HG03095 (cell line): ENCODE measurements at regions not wholly inside any gene's neighbourhood (a gene's known extent, or its start where the extent isn't known, plus 50 kb on each side); places are given as distances from the start of the nearest gene placed in this dataset.
"Not testable (repeated sequence)": the region's sequence is repeated elsewhere in the genome, so short reads cannot be mapped to it uniquely, and the experiment has no call there.

Experiments used
- ATAC-seq: cut with Tn5 transposase; IDR thresholded peaks from one replicate; pipeline ENCODE4 v1.9.1; 2021; ENCODE audit warnings: moderate library complexity; ENCODE audit not compliant: unreplicated experiment

DNA sequence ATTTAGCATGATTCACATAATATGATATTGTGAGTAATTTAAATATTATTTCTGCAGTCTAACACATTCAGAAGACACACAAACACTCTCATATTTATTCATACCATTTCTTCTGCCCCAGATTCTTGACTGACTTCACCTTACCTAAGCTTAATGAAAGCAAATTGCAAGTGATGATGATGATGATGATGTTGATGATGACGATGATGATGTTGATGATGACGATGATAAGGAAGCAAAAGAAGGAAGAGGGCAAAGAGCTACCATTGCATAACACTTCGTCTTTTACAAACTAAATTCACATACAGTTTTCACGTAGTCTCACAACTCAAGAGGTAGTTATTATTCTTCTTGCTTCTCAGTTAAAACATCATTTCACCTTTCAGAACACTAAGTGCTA is 404.7 kb downstream of the NAF1 start:
- no peak for ATAC-seq

DNA sequence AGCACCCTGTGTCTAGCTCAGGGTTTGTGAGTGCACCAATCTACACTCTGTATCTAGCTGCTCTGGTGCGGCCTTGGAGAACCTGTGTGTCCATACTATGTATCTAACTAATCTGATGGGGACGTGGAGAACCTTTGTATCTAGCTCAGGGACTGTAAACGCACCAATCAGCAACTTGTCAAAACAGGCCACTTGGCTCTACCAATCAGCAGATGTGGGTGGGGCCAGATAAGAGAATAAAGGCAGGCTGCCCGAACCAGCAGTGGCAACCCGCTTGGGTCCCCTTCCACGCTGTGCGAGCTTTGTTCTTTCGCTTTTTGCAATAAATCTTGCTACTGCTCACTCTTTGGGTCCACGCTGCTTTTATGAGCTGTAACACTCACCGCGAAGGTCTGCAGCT is 426.5 kb downstream of the NAF1 start:
- not testable (repeated sequence) for ATAC-seq

DNA sequence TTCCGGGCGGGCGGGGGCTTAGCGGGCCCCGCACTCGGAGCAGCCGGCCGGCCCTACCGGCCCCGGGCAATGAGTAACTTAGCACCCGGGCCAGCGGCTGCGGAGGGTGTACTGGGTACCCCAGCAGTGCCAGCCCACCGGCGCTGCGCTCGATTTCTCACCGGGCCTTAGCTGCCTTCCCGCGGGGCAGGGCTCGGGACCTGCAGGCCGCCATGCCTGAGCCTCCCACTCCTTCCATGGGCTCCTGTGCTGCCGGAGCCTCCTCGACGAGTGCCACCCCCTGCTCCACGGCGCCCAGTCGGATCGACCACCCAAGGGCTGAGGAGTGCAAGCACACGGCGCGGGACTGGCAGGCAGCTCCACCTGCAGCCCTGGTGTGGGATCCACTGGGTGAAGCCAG is 427.1 kb downstream of the NAF1 start:
- ATAC-seq, result not testable (repeated sequence)

DNA sequence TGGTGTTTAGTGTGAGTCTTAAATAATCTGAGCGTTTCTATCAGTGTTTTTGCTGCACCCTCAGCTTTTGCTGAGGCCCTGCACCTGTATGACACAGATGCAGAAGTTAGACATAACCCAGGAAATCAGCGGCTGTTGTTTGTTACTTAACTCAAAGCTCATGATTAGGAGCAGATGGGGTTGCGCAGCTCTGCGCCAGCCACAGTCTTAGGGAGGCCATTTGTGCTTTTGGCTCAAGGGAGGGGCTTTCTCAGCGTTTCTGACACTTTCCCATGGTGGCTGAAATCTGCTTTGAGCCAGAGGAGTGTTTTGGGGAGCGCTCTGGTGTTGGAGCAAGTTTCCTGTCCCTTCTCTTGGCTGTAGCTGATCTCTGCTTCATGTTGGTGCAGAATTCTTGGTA is 433.8 kb downstream of the NAF1 start:
- ATAC-seq, result no peak

DNA sequence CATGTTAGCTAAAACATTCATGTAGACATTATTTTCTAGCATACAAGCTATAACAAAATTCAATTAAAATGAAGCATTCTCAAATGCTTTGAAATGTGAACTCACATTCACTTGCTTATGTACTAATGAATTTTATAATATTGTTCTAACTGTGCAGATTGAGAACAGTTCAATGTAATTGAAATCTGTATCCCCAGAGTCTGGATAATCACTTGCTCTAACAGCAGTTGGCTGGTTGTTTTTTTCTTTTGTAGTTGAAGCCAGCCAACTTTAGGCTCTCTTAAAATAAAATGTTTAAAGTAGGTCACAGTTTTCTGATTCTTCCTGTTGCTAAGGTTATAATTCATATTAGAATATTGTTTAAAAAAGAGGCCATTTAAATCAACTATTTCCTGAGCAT is 438.9 kb downstream of the NAF1 start:
- ATAC-seq, result no peak

DNA sequence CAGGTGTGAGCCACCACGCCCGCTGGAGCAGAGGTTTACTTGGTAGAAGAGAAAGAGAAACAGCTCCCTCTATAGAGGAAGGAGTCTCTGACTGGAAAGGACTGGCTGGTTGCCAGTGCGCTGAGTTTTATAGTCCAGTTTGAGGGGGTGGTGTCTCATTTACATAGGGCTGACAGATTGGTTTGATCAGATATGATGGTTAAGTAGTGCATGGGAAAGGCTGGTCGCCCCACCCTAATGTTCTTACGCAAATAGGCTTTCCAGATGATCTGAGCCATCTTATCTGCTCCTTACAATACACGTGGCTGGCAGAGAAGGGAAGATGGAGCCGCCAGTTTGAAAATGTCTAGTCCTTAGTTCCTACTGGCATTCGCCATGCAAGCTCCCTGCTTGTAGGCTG is 439.5 kb downstream of the NAF1 start:
- no peak for ATAC-seq

DNA sequence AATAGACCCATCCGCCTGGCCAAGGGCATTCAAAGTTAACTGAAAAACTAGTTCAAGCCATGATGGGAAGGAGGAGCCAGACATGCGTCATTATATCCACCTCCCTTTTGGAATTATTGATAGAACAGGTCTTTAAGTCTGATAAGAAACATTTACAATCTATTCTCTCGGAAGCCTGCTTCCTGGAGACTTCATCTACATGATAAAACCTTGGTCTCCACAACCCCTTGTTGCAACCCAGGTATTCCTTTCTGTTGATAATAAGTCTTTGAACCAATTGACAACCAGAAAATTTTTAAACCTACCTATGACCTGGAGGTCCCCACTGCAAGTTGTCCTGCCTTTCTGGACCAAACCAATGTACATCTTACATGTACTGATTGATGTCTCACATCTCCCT is 451.3 kb downstream of the NAF1 start:
- no peak for ATAC-seq

DNA sequence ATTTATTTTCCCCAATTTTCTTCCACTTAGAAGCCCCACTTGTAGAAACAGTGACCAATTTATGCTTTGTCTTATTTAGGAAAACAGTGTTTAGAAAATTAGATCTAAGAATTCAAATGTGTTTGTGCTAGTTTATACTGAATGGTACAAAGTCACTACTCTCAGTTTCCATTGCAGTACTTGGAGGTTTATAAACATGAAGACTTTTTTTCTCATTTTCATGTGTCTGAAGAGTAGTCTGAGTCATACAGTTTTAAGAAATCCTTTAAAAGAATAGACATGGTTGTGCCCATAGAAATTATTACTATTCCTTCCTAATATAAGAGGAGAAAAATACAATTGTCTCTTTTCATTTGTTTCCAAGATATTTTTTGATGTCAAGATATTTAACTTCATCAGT is 458.7 kb downstream of the NAF1 start:
- no peak for ATAC-seq

DNA sequence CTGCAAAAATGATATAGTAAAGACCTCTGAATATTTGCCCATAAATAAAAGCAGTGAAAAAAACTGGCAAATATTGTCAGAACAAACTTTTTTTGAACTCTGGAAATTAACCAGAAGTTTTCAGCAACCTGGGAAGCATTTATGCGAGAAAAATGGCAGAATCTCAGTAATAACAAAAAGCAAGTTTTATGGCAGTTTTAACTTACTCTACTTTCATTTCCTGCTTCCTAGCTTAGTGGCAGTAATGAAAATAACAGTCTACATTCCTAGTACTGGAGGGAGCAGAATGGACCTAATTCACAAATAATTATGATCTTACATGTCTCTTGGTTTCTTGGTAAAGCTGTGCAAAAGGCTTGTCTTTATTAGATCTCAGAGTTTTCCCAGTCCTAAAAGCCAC is 460.1 kb downstream of the NAF1 start:
- no peak for ATAC-seq

DNA sequence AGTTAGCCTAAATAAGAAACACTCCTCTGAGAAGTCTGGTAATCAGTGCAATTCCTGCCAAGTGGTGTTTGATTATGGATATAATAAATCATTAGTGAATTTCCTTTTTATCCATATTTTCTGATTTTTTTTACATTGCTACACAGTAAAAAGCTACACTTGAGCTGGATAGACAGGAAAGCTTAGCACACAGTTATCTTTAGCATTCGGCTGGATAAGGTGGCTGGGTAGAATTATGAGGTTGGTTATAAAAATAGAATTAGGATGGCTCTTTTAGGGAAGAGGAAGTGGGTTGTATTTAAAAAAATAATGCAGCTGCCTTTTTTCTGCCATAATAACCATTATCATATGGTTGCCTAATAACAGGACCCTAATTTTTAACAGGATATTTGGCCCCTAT is 460.6 kb downstream of the NAF1 start:
- ATAC-seq, result no peak

DNA sequence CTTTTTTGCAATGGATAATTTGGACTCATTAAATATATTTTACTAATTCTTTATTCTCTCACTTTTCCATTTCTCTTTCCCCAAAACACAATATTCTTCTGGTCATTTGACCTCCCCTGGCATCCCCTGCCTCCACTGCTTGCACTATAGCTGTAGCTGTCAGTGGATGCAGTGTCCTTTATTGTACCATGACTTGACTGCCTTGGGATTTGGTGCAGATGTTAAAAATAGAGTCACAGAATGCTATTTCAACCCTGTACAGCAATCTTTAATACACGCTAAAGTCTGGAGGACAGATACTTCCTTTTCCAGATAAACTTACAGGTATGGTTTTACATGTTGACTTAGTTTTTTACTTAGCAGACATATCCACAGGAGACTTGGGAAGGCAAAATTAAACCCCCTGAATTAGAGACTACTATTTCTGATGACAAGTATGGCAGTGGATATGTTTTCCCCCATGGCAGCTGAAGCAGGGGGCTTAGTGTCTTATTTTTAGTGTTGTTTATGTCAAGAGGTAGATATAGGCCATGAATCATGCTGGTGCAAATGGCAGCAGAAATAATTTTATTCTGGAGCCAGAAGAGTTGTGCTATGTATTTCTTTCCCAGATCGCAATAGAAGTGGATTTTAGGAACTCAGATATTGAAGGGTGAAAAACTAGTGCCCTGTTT is 461.4 kb downstream of the NAF1 start:
- ATAC-seq, result no peak

DNA sequence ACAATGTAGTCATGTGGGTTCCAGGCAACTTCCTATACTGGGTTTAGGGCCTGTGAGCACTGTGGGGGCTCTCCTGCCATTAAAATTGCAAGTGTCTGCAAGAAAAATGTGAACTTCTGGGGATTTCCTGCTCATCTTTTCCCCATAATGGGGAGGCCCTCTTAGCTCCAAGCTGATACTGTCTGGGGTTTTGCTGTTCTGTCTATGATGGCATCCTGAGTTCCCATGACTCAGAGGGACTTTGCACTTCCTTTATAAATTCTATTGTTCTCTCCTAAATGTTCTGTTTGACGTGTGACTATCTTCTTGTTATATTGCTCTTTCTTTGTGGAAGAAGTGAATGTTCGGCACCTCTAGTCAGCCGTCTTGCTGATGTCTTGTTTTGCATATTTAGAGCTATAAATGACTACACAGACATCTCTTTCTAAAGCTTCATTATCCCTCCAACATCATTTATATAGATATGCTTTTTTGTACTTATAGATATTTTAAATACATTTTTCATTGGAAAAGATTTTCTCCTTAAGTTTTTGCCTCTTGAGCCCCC is 465.8 kb downstream of the NAF1 start:
- ATAC-seq, result peak; percentile 64

DNA sequence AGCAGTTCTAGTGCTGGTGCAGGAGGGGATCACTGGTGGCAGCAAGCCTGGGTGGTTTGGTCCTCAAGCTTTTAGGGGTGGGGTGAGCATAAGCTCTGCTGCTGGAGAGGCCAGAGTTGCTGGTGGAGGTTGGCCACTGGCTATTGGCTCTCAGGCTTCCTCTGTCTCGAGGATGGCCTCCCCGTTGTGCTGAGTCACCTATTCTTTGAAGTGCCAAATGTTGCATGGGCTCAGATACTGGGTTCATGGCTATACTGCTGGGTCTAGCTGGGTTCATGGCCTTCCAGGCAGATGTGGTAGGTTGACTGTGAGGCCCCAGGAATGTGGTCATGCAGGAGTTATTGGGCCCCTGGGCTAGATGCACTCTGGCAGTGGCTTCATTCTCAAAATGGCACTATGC is 466.3 kb downstream of the NAF1 start:
- peak; percentile 11 for ATAC-seq

DNA sequence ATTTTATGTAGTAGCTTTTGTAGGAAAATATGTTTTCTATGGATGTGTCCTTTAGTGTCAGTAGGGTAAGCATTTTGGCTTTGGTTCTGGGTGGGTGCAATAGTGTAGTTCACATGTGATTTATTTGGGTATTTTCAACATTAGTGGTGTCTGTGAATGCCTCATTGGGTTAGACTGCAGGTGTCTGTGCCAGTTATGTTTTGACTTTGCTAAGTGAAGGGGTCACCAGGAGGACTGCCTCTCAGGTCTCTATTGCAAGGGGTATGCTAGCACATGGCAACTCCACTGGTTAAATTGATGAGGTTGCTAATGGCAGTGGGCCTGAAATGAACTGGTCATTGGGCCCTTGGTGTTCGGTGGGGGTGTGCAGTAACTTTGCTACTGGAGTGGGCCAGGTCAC is 467.1 kb downstream of the NAF1 start:
- no peak for ATAC-seq

DNA sequence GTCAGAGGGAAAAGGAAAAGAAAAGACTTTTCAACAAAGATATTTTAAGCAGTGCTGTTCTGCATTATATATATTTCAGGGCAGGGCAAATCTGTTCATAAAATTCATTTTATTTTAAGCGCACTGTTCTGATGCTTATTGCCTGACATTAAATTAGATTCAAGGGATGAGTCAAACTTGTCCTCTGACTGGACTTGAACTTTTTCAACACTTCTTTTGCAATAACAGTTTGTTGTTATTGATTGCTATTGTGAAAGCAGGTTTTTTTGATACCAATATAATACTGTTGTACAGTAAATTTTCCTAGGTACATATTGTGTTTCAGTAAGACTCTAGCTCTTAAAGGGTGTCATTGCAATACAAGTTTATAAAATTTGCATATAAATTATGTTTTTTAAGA is 481.3 kb downstream of the NAF1 start:
- ATAC-seq, result no peak

DNA sequence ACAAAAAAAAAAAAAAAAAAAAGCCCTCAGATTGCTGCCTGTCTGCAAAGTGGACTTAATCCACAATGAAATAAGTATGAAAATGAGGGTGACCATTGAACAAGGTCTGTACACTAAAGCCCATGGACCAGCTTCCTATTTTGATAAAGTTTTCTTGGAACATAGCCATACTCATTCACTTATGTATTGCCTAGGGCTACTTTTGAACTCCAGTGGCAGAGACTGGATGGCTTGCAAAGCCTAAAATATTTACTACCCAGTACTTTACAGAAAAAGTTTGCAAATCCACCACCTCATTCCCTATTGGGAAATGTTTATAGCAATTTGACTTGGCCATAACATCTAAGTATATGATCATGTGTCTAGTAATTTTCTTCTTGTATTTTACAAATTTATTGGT is 481.7 kb downstream of the NAF1 start:
- ATAC-seq, result no peak

DNA sequence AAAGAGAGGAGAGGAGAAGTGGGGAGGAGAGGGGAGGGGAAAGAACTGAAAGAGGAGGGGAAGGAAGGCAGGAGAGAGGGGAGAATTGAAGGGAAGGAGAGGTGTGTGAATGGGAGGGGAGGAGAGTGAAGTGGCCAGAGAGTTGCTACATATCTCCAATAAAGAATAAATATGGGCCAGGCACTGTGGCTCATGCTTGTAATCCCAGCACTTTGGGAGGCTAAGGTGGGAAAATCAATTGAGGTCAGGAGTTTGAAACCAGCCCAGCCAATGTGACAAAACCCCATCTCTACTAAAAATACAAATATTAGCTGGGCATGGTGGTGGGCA is 482.4 kb downstream of the NAF1 start:
- no peak for ATAC-seq

DNA sequence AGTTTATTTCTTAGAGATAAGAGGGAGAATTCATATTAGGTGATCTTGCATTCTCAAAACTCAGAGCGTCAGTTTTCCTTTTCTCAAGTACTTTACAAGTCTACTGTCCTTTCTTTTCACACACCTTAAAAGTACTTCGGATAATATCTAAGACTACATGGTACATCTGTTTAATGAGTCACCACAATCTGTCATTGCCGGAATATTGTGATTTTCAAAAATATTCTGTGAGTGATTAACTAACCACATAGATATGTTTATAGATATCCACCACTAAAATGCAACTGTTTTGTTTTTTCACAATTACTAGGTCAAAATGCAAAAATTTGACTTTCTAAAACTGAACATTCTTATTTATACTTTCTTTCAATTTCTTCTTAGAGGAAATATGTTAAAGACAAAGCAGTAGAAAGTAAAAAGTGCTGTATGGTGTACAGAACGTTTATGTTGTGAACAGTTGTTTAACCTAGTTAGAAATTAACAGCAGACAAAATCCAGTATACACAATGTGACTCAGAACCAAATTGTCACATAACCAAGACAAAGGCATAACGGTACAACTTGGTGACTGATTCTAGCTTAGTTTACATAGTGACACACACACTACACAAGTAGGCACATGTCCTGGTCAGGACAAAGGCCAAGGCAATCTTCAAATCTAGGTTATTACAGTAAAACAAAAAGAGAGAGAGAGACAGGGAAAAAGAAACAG is 482.9 kb downstream of the NAF1 start:
- peak; percentile 71 for ATAC-seq

DNA sequence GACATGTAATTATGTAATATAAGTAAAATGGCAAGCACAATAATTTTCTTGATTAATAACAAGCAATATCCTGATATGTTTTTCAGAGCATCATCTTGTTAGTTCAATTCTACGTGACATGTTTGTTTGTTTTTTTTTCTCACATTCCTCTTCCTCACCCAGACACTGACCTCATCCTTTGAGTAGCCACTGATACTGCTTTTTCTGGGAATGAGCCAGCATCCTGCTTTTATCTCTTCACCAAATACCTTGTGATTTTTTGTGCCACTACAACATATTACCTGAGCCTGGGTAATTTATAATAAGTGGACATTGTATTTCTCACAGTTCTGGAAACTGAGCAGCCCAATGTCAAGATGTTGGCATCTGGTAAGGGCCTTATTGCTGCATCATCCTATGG is 484.0 kb downstream of the NAF1 start:
- ATAC-seq, result no peak

DNA sequence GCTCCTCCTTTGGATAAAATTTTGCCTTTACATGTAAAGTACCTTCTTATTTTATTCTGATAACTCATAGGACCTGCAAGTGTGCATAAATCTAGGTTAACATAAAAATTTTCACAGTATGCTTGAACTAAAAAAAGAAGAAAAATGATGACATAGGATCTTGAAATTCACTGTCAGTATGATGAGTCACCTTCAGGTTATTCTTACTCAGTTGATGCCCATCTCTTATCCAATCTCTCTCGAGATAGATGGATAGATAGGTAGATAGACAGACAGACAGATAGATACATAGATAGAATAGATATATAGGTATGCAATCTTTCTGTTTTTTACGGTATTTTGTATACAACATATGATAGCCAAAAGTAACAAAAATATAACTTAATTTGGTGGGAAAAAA is 485.5 kb downstream of the NAF1 start:
- ATAC-seq, result no peak

DNA sequence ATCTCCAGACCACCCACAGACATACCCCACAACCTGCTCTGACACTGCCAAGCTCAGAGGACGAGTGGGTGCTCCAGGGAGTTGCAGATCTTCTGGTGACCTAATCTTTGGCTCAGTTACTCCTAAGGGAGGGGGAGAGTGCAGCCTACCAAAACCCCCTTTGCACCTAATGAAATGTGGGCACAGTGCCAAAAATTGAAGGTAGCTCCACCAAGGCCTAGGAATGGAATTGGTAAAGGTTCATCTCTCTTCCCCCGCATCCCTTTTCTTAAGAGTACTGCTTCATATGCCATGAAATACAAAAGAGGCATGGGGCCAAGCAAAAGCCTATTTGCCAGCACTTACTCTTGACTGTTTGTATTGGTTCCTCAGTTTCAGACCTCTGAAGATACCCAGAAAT is 491.0 kb downstream of the NAF1 start:
- ATAC-seq, result no peak

DNA sequence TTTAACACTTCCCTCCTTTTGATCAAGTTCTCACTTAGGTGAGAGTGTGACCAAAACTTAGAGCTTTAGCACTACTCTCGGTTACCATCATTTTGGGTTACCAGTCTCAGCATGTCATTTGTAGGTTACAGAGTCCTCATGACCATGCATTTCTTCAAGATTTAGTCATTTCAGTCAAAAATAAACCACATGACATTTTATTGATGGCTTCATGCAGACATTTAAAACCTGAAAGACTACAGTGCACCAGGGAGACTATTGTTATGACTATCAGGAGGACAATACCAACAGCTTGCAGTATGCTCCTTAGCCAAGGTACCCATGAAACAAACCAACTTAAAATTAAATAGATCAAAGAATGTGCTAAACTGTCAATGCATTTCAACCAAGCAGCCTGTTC is 498.1 kb upstream of the FSTL5 start:
- ATAC-seq, result no peak

DNA sequence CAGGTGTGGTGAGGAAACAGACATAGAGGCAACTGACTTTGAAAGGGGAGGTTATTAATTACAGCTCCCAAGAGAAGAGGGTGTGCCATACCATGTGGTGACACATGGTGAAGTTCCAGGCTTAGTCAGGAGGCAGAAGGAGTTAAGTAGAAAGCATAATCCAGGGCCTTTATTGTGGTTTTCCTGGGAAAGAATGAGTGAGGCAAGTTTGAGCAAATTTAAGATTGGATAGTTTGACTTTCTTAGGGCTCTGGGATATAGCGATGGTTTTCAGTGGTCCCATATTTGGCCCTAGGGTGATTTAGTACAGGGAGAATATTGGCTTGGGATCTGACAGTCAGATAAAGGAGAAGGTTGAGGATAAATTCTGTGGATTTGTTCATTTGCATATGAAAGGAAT is 495.9 kb upstream of the FSTL5 start:
- ATAC-seq, result no peak
